Ovary (tissue), 7 donors: ENCODE measurements at regions not wholly inside any gene's neighbourhood (a gene's known extent, or its start where the extent isn't known, plus 50 kb on each side); places are given as distances from the start of the nearest gene placed in this dataset.

ENCODE experiments used
- DNase-seq, 5 donors: peaks; one replicate each; pipeline ENCODE4 v3.0.0-alpha.2; 2019 to 2020
- H3K27ac ChIP-seq, 2 donors: fragments of 200-600 bp; one replicate each; pipeline versions ENCODE4 v1.5.1 to v1.8.0; 2019 to 2022
- H3K27me3 ChIP-seq: fragments of 200-600 bp; one replicate; pipeline ENCODE4 v1.8.0; 2022
- H3K36me3 ChIP-seq: fragments of 200-600 bp; sonication (generic); one replicate; pipeline ENCODE4 v1.5.1; 2019
- H3K4me1 ChIP-seq: one replicate; pipeline ENCODE4 v1.8.1; 2013; ENCODE audit warnings: mild to moderate bottlenecking, moderate library complexity; ENCODE audit not compliant: insufficient read depth
- H3K4me3 ChIP-seq: fragments of 200-600 bp; sonication (generic); one replicate; pipeline ENCODE4 v1.5.1; 2017
- H3K9me3 ChIP-seq, 2 donors: fragments of 200-600 bp in 1 of 2; sonication (generic) in 1 of 2; one replicate each; pipeline versions ENCODE4 v1.5.1 to v1.8.1; 2013 to 2019; ENCODE audit warnings: mild to moderate bottlenecking in 1 of 2, moderate library complexity in 1 of 2
- CTCF ChIP-seq, 3 donors: fragments of 450-650 bp in 2 of 3; fragments of 200-600 bp in 1 of 3; IDR thresholded peaks; one replicate each; pipeline versions ENCODE4 v1.5.1 to v1.8.0; 2016 to 2022; ENCODE audit warnings: antibody characterized with exemption in 3 of 3, mild to moderate bottlenecking in 1 of 3
- EP300 ChIP-seq: sonication (generic); formaldehyde crosslinking; IDR thresholded peaks from one replicate; pipeline ENCODE4 v1.6.1; 2017; ENCODE audit warnings: antibody characterized with exemption
- POLR2A ChIP-seq: fragments of 450-650 bp; IDR thresholded peaks from one replicate; pipeline ENCODE4 v1.6.1; 2017; ENCODE audit warnings: antibody characterized with exemption, mild to moderate bottlenecking, moderate library complexity
- WGBS, 3 donors: extraction: QIAGEN DNeasy Blood & Tissue Kit in 1 of 3; methylation state at CpG; one replicate each; pipeline versions ENCODE4 v1.1.5 to v1.1.7; 2013 to 2017; 5-methylcytosine and 5-hydroxymethylcytosine counted together
- intact Hi-C, 4 donors: fragments of 100-400 bp; cut with DNase I; formaldehyde crosslinking; loops; one replicate each; pipeline versions ENCODE4 v1.11.0 to v1.15.1; 2022 to 2023
- donor health status: DM: no; HTN: no; CAD: no; lungs with moderate emphysema.
- donor health status: DM: no; HTN: no; CAD: no.
- donor health status: Bipolar disorder and iron deficiency.
- donor health status: DM: no; HTN: no; CAD: no.
- donor health status: DM: yes; HTN: yes; CAD: no.

- Histone ChIP-seq H3K4me1 (no peaks in the 10 kb centered on the region), H3K27me3 (no peaks in the 10 kb centered on the region), H3K9me3 (no peaks in the 10 kb centered on the region), H3K36me3 (no peaks in the 10 kb centered on the region), H3K4me3 (no peak overlapping the region), H3K27ac (no peak overlapping the region)
- TF ChIP-seq EP300 (no peak), CTCF (IDR thresholded peaks at IDR 0.05) (no peak), POLR2A (no peak)
- WGBS, 3 donors: 67 to 72% (median 67%) methylated on average over 4 of the region's 4 CpGs
- intact Hi-C loops: no loop called here
- no peak for DNase-seq
These were observed 707.8 kb downstream of the FLRT2 start for GRCh38 chr14:86237733-86238132.

DNA sequence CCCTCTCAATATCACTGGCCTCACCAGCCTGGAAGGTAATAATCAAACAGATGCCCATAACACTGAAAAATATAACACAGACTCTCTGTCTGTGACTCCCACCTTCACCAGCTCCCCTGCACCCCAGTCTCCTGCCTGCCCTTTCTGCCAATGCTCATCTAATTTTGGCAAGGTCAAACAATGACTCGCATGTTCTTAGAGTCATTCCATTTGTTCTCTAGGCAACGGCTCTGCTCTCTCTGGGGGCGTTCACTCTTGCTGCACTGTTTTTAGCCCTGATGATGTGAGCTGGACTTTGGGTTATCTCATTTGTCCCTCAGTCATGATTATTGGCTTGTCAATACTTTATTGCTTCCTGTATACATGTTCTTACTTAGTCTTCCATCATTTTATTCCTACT lies 691.8 kb downstream of the FLRT2 start:
- no peaks in the 10 kb centered on the region for H3K9me3 ChIP-seq
- H3K27me3 ChIP-seq: no peaks in the 10 kb centered on the region
- H3K4me3 ChIP-seq: no peak overlapping the region
- H3K27ac ChIP-seq: no peak overlapping the region
- intact Hi-C loops: no loop called here
- 35 to 40% (median 38%) methylated on average over 3 of the region's 3 CpGs for WGBS, 3 donors
- DNase-seq: no peak
- H3K4me1 ChIP-seq: no peaks in the 10 kb centered on the region
- TF ChIP-seq EP300: no peak
- no peak for TF ChIP-seq POLR2A
- TF ChIP-seq CTCF (IDR thresholded peaks at IDR 0.05): no peak
- no peaks in the 10 kb centered on the region for H3K36me3 ChIP-seq

DNA sequence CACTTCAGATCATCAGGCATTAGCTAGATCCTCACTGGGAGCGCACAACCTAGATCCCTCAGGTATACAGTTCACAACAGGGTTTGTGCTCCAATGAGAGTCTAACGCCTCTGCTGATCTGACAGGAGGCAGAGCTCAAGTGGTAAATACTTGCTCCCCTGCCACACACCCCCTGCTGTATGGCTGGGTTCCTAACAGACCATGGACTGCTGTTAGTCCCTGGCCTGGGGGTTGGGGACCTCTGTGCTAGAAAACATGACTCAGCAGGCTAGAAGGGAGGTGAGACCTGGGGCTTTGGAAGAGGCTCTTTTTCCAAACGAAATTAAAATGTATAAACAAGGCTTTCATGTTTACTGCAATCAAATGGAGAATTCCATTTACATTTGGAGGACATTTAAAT lies 691.1 kb downstream of the FLRT2 start:
- intact Hi-C loops: no loop called here
- Histone ChIP-seq H3K36me3 (no peaks in the 10 kb centered on the region), H3K27ac (no peak overlapping the region), H3K27me3 (no peaks in the 10 kb centered on the region), H3K9me3 (no peaks in the 10 kb centered on the region), H3K4me3 (no peak overlapping the region), H3K4me1 (no peaks in the 10 kb centered on the region)
- TF ChIP-seq POLR2A (no peak), CTCF (IDR thresholded peaks at IDR 0.05) (no peak), EP300 (no peak)
- WGBS, 3 donors: 61 to 70% (median 65%) methylated on average over 3 of the region's 3 CpGs
- DNase-seq: no peak

- DNase-seq: no peak
- H3K4me1 ChIP-seq: no peaks in the 10 kb centered on the region
- no peaks in the 10 kb centered on the region for H3K9me3 ChIP-seq
- TF ChIP-seq CTCF (IDR thresholded peaks at IDR 0.05) (no peak), POLR2A (no peak), EP300 (no peak)
- H3K27ac ChIP-seq: no peak overlapping the region
- WGBS, 3 donors: 81 to 82% (median 82%) methylated on average over 14 of the region's 14 CpGs
- H3K27me3 ChIP-seq: peaks cover 5% of the 10 kb centered on the region
- no peak overlapping the region for H3K4me3 ChIP-seq
- intact Hi-C loops: no loop called here
- H3K36me3 ChIP-seq: no peaks in the 10 kb centered on the region
These were observed 687.6 kb downstream of the FLRT2 start for GRCh38 chr14:86217523-86217922.

GRCh38 chr14:86203843-86204242 lies 673.9 kb downstream of the FLRT2 start:
- no peak for DNase-seq
- intact Hi-C loops: no loop called here
- WGBS, 3 donors: 81 to 93% (median 93%) methylated on average over 1 of the region's 1 CpG
- Histone ChIP-seq H3K4me1 (no peaks in the 10 kb centered on the region), H3K4me3 (no peak overlapping the region), H3K9me3 (no peaks in the 10 kb centered on the region), H3K36me3 (no peaks in the 10 kb centered on the region), H3K27ac (no peak overlapping the region), H3K27me3 (no peaks in the 10 kb centered on the region)
- TF ChIP-seq EP300 (no peak), CTCF (IDR thresholded peaks at IDR 0.05) (no peak), POLR2A (no peak)
